Adrenal gland (tissue), 5 donors: ENCODE measurements at regions not wholly inside any gene's neighbourhood (a gene's known extent, or its start where the extent isn't known, plus 50 kb on each side); places are given as distances from the start of the nearest gene placed in this dataset.

Experiments
- POLR2A ChIP-seq, 2 donors: fragments of 450-650 bp; IDR thresholded peaks; one replicate each; pipeline ENCODE4 v1.6.1; 2017; ENCODE audit warnings: antibody characterized with exemption in 2 of 2, mild to moderate bottlenecking in 2 of 2, moderate library complexity in 1 of 2
- TF ChIP-seq, protein P1 (sequence below), 6 experiments: fragments of 450-650 bp in 4 of 6; fragments of 200-600 bp in 2 of 6; sonication (generic) in 1 of 6; IDR thresholded peaks; 1 replicate in 5 of 6; 2 replicates in 1 of 6; pipeline versions ENCODE4 v1.5.1 to v1.8.0; 2016 to 2021; ENCODE audit warnings: antibody characterized with exemption in 6 of 6, mild to moderate bottlenecking in 2 of 6, moderate library complexity in 1 of 6
- donor health status: DM: no; HTN: no; CAD: no.

DNA sequence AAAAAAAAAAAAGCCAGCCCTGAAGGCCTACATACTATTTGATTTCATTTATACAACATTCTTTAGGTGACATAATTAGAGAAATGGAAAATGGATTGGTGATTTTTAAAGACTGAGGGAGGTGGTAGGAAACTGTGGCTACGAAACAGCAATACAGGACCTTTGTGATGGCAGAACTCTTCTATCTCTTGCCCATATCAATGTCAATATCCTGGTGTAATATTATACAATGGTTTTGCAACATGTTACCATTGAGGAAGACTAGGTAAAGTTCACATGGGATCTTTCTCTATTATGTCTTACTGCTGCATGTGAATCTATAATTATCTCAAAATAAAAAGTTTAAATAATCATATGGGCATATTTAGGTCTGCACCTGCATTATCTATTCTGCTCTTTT, 371.2 kb downstream of the ETS1 start:
- TF ChIP-seq, protein P1, sequence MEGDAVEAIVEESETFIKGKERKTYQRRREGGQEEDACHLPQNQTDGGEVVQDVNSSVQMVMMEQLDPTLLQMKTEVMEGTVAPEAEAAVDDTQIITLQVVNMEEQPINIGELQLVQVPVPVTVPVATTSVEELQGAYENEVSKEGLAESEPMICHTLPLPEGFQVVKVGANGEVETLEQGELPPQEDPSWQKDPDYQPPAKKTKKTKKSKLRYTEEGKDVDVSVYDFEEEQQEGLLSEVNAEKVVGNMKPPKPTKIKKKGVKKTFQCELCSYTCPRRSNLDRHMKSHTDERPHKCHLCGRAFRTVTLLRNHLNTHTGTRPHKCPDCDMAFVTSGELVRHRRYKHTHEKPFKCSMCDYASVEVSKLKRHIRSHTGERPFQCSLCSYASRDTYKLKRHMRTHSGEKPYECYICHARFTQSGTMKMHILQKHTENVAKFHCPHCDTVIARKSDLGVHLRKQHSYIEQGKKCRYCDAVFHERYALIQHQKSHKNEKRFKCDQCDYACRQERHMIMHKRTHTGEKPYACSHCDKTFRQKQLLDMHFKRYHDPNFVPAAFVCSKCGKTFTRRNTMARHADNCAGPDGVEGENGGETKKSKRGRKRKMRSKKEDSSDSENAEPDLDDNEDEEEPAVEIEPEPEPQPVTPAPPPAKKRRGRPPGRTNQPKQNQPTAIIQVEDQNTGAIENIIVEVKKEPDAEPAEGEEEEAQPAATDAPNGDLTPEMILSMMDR (IDR thresholded peaks at IDR 0.05) = no peak
- TF ChIP-seq POLR2A (IDR thresholded peaks at IDR 0.05) = no peak
